ENCODE measurements at regions not wholly inside any gene's neighbourhood (a gene's known extent, or its start where the extent isn't known, plus 50 kb on each side); places are given as distances from the start of the nearest gene placed in this dataset.

DNA sequence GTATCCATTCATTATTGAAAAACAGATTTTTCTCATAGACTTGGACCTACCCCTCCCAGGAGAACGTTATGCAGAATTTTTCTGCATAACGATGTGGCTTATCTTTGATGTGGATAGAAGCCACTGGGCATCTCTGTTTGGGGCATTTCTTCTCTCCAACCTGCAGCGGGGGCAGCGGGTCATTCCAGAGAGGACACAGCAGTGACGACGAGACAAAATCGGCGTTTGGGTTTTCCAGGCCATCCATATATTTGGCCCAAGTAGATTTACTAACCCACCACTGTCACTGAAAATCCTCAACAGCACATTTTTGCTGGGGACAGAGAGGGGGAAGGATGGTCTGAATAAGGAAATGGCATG is 299.3 kb upstream of the PITRM1 start:
- TF ChIP-seq, protein P1, sequence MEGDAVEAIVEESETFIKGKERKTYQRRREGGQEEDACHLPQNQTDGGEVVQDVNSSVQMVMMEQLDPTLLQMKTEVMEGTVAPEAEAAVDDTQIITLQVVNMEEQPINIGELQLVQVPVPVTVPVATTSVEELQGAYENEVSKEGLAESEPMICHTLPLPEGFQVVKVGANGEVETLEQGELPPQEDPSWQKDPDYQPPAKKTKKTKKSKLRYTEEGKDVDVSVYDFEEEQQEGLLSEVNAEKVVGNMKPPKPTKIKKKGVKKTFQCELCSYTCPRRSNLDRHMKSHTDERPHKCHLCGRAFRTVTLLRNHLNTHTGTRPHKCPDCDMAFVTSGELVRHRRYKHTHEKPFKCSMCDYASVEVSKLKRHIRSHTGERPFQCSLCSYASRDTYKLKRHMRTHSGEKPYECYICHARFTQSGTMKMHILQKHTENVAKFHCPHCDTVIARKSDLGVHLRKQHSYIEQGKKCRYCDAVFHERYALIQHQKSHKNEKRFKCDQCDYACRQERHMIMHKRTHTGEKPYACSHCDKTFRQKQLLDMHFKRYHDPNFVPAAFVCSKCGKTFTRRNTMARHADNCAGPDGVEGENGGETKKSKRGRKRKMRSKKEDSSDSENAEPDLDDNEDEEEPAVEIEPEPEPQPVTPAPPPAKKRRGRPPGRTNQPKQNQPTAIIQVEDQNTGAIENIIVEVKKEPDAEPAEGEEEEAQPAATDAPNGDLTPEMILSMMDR (IDR thresholded peaks at IDR 0.05; ENCODE audit: extremely low read depth in 1 of 2, insufficient read depth in 1 of 2, low read depth in 1 of 2, low read length in 2 of 2): no peak
- no peak for TF ChIP-seq EZH2 (IDR thresholded peaks at IDR 0.05; ENCODE audit: borderline replicate concordance, low read depth, low read length, severe bottlenecking)
- TF ChIP-seq MYC (IDR thresholded peaks at IDR 0.05; ENCODE audit: low read depth, low read length): no peak
- TF ChIP-seq POLR2AphosphoS5 (IDR thresholded peaks at IDR 0.05; ENCODE audit: insufficient read depth, low read depth, low read length): no peak
- no peak for TF ChIP-seq FOS (IDR thresholded peaks at IDR 0.05; ENCODE audit: borderline replicate concordance, insufficient read depth, low read length)
- TF ChIP-seq, protein P2, sequence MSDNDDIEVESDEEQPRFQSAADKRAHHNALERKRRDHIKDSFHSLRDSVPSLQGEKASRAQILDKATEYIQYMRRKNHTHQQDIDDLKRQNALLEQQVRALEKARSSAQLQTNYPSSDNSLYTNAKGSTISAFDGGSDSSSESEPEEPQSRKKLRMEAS (IDR thresholded peaks at IDR 0.05; ENCODE audit: insufficient read depth, insufficient read length): no peak
- no peak for TF ChIP-seq POLR2A (IDR thresholded peaks at IDR 0.05; ENCODE audit: low read depth, low read length)
- no peak for TF ChIP-seq GATA2 (IDR thresholded peaks at IDR 0.05; ENCODE audit: insufficient read depth, insufficient read length, low read depth, low read length)
- no peak for TF ChIP-seq JUN (IDR thresholded peaks at IDR 0.05; ENCODE audit: borderline replicate concordance, insufficient read depth, insufficient read length, low read depth)
